B cell (primary cell): ENCODE measurements at regions not wholly inside any gene's neighbourhood (a gene's known extent, or its start where the extent isn't known, plus 50 kb on each side); places are given as distances from the start of the nearest gene placed in this dataset.

Experiments used
- ATAC-seq: fragments of 200-7000 bp; cut with Tn5 transposase; one replicate; pipeline ENCODE4 v1.10.0; 2021; ENCODE audit warnings: low read depth, mild to moderate bottlenecking, moderate number of reproducible peaks, moderate library complexity
- CTCF ChIA-PET: fragments of 350-600 bp; sonication (Branson Sonifier 250); formaldehyde crosslinking; loops from one replicate; lab custom pipeline; 2021; ENCODE audit warnings: antibody characterized with exemption, inconsistent platforms; lab: Charles Lee
- POLR2A ChIA-PET: fragments of 350-600 bp; sonication (Branson Sonifier 250); formaldehyde crosslinking; loops from one replicate; lab custom pipeline; 2021; ENCODE audit warnings: antibody characterized with exemption; lab: Charles Lee
- DNase-seq: peaks from one replicate; pipeline ENCODE4 v3.0.0; 2013
- H2AFZ ChIP-seq: 2 replicates; pipeline ENCODE4 v1.6.1; 2012; ENCODE audit warnings: mild to moderate bottlenecking, low read depth, low read length; ENCODE audit not compliant: insufficient read depth, poor library complexity, severe bottlenecking
- H3K27ac ChIP-seq, 2 donors: 1 replicate in 1 of 2; 2 replicates in 1 of 2; pipeline ENCODE4 v1.5.1; 2012 to 2013; ENCODE audit warnings: low read length in 2 of 2, mild to moderate bottlenecking in 2 of 2, moderate library complexity in 1 of 2
- H3K27me3 ChIP-seq, 4 experiments: fragments of 200-600 bp in 1 of 4; sonication (generic) in 1 of 4; replicated peaks in 1 of 4; 1 replicate in 2 of 4; 2 replicates in 2 of 4; pipeline versions ENCODE4 v1.6.1 to v1.7.0; 2013 to 2016; ENCODE audit warnings: low read length in 3 of 4, mild to moderate bottlenecking in 2 of 4, mixed read lengths in 1 of 4, moderate library complexity in 1 of 4; ENCODE audit not compliant: insufficient read depth in 4 of 4, control insufficient read depth in 3 of 4; ENCODE audit errors: control extremely low read depth in 1 of 4
- H3K36me3 ChIP-seq, 2 experiments: replicated peaks in 1 of 2; 1 replicate in 1 of 2; 2 replicates in 1 of 2; pipeline versions ENCODE4 v1.6.1 to v1.7.1; 2013; ENCODE audit warnings: low read length in 1 of 2; ENCODE audit not compliant: insufficient read depth in 2 of 2, control insufficient read depth in 1 of 2; ENCODE audit errors: control extremely low read depth in 1 of 2, extremely low read depth in 1 of 2
- H3K4me1 ChIP-seq, 2 donors: fragments of 200-600 bp in 1 of 2; sonication (generic) in 1 of 2; 1 replicate in 1 of 2; 2 replicates in 1 of 2; pipeline versions ENCODE4 v1.5.1 to v1.6.1; 2013 to 2017; ENCODE audit warnings: low read length in 2 of 2; ENCODE audit not compliant: control insufficient read depth in 2 of 2, insufficient read depth in 2 of 2
- H3K4me2 ChIP-seq: replicated peaks from 2 replicates; pipeline ENCODE3; 2012; ENCODE audit warnings: mild to moderate bottlenecking, low read depth, low read length; ENCODE audit not compliant: poor library complexity, severe bottlenecking
- H3K4me3 ChIP-seq, 5 experiments: fragments of 200-600 bp in 1 of 5; sonication (generic) in 1 of 5; 1 replicate in 3 of 5; 2 replicates in 2 of 5; pipeline versions ENCODE4 v1.5.1 to v1.7.0; 2011 to 2016; ENCODE audit warnings: low read length in 4 of 5, mild to moderate bottlenecking in 4 of 5, low read depth in 2 of 5, control low read depth in 1 of 5, moderate library complexity in 1 of 5; ENCODE audit not compliant: insufficient read depth in 1 of 5; ENCODE audit errors: control extremely low read depth in 1 of 5, extremely low read depth in 1 of 5
- H3K79me2 ChIP-seq: fragments of 200-600 bp; sonication (generic); one replicate; pipeline ENCODE4 v1.6.0; 2016; ENCODE audit warnings: low read length; ENCODE audit not compliant: control insufficient read depth, insufficient read depth
- H3K9ac ChIP-seq: fragments of 200-600 bp; sonication (generic); 2 replicates; pipeline ENCODE4 v1.6.1; 2017; ENCODE audit warnings: mild to moderate bottlenecking, low read length, moderate library complexity
- H3K9me3 ChIP-seq, 3 donors: one replicate each; pipeline versions ENCODE4 v1.6.1 to v1.7.1; 2013; ENCODE audit warnings: low read length in 2 of 3; ENCODE audit not compliant: control insufficient read depth in 2 of 3, insufficient read depth in 1 of 3; ENCODE audit errors: control extremely low read depth in 1 of 3
- H4K20me1 ChIP-seq: 2 replicates; pipeline ENCODE4 v1.6.0; 2012; ENCODE audit warnings: mild to moderate bottlenecking, low read length; ENCODE audit not compliant: insufficient read depth, control insufficient read depth, poor library complexity, severe bottlenecking
- H3K27ac Mint-ChIP-seq: one replicate; pipeline ENCODE4 v1.8.0; 2021; ENCODE audit warnings: mixed read lengths
- H3K27me3 Mint-ChIP-seq: one replicate; pipeline ENCODE4 v1.8.0; 2021; ENCODE audit warnings: mixed read lengths
- H3K4me1 Mint-ChIP-seq: one replicate; pipeline ENCODE4 v1.8.0; 2021; ENCODE audit warnings: mixed read lengths
- H3K4me3 Mint-ChIP-seq: one replicate; pipeline ENCODE4 v1.8.0; 2021; ENCODE audit warnings: mixed read lengths
- H3K9me3 Mint-ChIP-seq: one replicate; pipeline ENCODE4 v1.8.0; 2022; ENCODE audit warnings: mixed read lengths; ENCODE audit not compliant: insufficient read depth
- EZH2 ChIP-seq: IDR thresholded peaks from 2 replicates; pipeline ENCODE4 v1.6.1; 2012; ENCODE audit warnings: borderline replicate concordance, low read depth, mild to moderate bottlenecking, moderate library complexity, low read length; ENCODE audit not compliant: insufficient read depth, poor library complexity, severe bottlenecking
- WGBS: methylation state at CpG from one replicate; pipeline ENCODE4 v1.1.5; 2013; ENCODE audit warnings: missing lambda C conversion rate; ENCODE audit not compliant: insufficient coverage; 5-methylcytosine and 5-hydroxymethylcytosine counted together
- intact Hi-C: fragments of 100-400 bp; cut with micrococcal nuclease; formaldehyde crosslinking; loops from one replicate; pipeline ENCODE4 v1.10.0; 2022
- TF ChIP-seq, protein P1 (sequence below): fragments of 200-600 bp; IDR thresholded peaks from one replicate; pipeline ENCODE4 v1.8.0; 2022; ENCODE audit warnings: antibody characterized with exemption, mild to moderate bottlenecking

- ChIA-PET CTCF (no interaction called here), POLR2A (no interaction called here)
- H3K4me1 ChIP-seq: no peaks in the 10 kb centered on the region
- peaks cover 0 to 3% (median 0%) of the 10 kb centered on the region in 3 donors for H3K9me3 ChIP-seq
- H3K79me2 ChIP-seq: no peaks in the 10 kb centered on the region
- H2AFZ ChIP-seq: no peak overlapping the region
- no peaks in the 10 kb centered on the region for H4K20me1 ChIP-seq
- TF ChIP-seq, protein P1, sequence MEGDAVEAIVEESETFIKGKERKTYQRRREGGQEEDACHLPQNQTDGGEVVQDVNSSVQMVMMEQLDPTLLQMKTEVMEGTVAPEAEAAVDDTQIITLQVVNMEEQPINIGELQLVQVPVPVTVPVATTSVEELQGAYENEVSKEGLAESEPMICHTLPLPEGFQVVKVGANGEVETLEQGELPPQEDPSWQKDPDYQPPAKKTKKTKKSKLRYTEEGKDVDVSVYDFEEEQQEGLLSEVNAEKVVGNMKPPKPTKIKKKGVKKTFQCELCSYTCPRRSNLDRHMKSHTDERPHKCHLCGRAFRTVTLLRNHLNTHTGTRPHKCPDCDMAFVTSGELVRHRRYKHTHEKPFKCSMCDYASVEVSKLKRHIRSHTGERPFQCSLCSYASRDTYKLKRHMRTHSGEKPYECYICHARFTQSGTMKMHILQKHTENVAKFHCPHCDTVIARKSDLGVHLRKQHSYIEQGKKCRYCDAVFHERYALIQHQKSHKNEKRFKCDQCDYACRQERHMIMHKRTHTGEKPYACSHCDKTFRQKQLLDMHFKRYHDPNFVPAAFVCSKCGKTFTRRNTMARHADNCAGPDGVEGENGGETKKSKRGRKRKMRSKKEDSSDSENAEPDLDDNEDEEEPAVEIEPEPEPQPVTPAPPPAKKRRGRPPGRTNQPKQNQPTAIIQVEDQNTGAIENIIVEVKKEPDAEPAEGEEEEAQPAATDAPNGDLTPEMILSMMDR: no peak
- TF ChIP-seq EZH2: no peak
- no peak overlapping the region for H3K4me3 ChIP-seq
- H3K27ac ChIP-seq: no peak overlapping the region
- intact Hi-C loops: no loop called here
- no peak overlapping the region for H3K9ac ChIP-seq
- peaks cover 0 to 10% (median 5%) of the 10 kb centered on the region in 4 experiments for H3K27me3 ChIP-seq
- Mint-ChIP-seq H3K27ac (no peak overlapping the region), H3K4me1 (peaks cover 3% of the 10 kb centered on the region), H3K9me3 (no peaks in the 10 kb centered on the region), H3K4me3 (no peak overlapping the region), H3K27me3 (peaks cover 15% of the 10 kb centered on the region)
- 100% methylated on average over 1 of the region's 3 CpGs for WGBS
- DNase-seq: no peak
- no peaks in the 10 kb centered on the region for H3K36me3 ChIP-seq
- ATAC-seq: no peak
- no peak overlapping the region for H3K4me2 ChIP-seq
Measured at GRCh38 chr2:173792741-173793140, 172.4 kb downstream of the SP3 start.

DNA sequence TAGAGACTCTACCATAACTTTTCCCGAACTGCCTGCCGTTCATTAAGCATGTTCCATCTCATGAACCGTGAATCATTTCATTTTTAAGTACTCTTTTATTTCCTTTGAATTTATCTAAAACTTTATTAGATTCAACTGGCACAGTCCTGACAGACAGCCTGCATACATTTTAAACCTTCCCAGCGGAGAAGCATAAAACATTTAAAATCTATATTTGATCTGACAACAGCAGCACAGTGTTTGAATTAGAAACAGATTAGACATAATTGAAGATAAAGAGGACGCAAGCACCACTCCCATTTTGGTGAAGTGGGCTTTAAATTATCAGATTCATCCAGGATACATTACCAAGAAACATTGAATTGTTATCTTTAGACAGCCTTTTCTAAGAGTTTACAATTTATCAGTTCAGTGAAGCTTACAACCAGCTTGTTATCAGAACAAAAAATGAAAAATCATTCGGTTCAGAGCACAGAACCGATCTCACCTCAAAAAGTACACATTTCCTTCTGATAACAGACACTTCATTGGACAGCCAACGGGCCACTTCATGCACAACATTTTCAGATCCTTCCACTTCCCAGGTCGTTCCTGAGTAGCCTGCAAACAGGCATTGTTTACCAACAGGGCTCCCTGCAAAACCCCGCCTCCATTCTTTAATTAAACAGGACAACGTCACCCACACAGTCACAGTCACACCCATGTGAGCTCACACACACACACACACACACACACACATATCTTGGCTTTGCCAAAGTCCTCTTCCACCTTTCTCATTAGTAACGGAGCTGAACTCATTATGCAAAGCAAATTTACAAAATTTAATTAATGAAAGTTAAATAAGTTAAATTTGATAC lies 171.2 kb downstream of the SP3 start:
- intact Hi-C loops: no loop called here
- Histone ChIP-seq H3K27ac (no peak overlapping the region), H3K9ac (no peak overlapping the region), H2AFZ (no peak overlapping the region), H3K79me2 (no peaks in the 10 kb centered on the region), H3K36me3 (no peaks in the 10 kb centered on the region), H3K4me1 (no peaks in the 10 kb centered on the region), H3K4me2 (no peak overlapping the region), H3K27me3 (peaks cover 0 to 10% (median 5%) of the 10 kb centered on the region in 4 experiments), H3K9me3 (peaks cover 0 to 3% (median 0%) of the 10 kb centered on the region in 3 donors), H4K20me1 (no peaks in the 10 kb centered on the region), H3K4me3 (no peak overlapping the region)
- DNase-seq: no peak
- WGBS: 67% methylated on average over 7 of the region's 12 CpGs
- CTCF ChIA-PET: interaction anchor here (0.7 kb wide), 1 partner anchor 200 kb away, joined by 5 read pairs; no protein-coding TSS in a partner anchor
- no peak for ATAC-seq
- Mint-ChIP-seq H3K4me3 (no peak overlapping the region), H3K9me3 (no peaks in the 10 kb centered on the region), H3K27me3 (peaks cover 18% of the 10 kb centered on the region), H3K27ac (no peak overlapping the region), H3K4me1 (peaks cover 3% of the 10 kb centered on the region)
- POLR2A ChIA-PET: no interaction called here
- TF ChIP-seq EZH2: no peak
- TF ChIP-seq, protein P1: no peak
